HG03159 (cell line): ENCODE measurements at regions not wholly inside any gene's neighbourhood (a gene's known extent, or its start where the extent isn't known, plus 50 kb on each side); places are given as distances from the start of the nearest gene placed in this dataset.
A peak's percentile ranks its signal among the peaks of the same experiment; 100 is the strongest.

ENCODE experiments used
- ATAC-seq: cut with Tn5 transposase; IDR thresholded peaks from one replicate; pipeline ENCODE4 v1.9.1; 2021; ENCODE audit warnings: mild to moderate bottlenecking, moderate library complexity; ENCODE audit not compliant: unreplicated experiment

DNA sequence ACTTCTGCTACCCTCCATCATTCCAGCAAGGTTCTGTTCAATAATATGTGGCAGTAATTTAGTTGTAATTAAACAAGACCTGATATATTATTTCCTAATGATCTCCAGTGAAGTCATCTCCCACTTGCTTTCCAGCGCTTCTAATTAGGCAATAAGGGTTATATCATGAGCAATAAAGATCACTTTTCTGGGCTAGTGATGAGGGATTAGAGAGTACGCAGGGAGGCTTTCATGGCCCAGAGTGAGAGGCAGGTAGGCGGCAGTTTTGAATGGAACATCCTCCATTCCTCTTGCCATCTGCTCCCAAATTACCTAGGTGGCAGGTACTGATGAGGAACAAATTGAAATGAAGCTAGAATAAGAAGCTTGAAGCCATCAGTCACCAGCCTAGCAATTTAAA, 358.1 kb upstream of the SYT4 start:
- no peak for ATAC-seq

DNA sequence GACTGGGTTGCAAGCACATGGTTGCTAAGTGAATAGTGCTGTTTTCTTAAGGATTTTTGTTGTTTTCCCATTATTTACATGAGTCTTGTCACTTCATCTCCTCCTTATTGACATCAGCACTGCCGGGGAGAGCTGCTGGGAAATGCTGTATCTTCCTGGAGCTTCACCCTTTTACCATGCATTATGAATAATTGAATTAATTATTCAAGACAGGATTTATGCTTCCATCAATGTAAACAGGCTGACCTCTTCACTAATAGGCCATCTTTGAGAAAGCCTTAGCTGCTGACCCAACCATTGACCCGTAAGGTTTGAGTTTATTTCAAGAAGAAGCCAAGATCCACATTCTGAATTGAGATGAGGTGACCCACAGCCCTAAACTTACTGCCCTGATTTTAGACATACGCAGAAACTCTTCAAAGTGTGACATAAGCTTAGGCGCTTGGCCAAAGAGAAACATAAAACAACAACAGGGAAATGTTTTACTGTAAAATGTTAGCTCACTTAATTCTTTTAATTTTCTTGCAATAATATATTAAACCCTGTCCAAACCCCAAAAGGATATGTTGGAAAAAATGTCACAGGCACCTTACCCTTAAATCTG, 365.5 kb upstream of the SYT4 start:
- ATAC-seq: no peak

DNA sequence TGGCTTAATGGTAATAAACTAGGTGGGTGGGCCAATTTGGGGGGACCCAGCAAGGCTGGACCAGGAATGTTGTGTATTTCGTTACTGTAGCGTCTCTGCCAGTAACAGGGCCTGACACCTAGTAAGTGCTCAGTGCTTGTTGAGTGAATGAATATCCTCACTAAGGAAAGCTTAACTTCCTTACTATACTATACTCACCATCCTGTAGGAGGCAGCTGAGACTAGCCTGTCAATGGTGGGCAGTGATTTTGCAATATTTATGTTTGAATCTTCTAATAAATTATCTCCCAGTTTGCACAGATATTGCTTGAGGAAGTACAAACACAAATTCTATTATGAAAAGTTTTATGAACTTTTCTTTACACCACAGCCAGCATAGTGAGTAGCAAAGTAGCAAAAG, 370.7 kb upstream of the SYT4 start:
- ATAC-seq: no peak

DNA sequence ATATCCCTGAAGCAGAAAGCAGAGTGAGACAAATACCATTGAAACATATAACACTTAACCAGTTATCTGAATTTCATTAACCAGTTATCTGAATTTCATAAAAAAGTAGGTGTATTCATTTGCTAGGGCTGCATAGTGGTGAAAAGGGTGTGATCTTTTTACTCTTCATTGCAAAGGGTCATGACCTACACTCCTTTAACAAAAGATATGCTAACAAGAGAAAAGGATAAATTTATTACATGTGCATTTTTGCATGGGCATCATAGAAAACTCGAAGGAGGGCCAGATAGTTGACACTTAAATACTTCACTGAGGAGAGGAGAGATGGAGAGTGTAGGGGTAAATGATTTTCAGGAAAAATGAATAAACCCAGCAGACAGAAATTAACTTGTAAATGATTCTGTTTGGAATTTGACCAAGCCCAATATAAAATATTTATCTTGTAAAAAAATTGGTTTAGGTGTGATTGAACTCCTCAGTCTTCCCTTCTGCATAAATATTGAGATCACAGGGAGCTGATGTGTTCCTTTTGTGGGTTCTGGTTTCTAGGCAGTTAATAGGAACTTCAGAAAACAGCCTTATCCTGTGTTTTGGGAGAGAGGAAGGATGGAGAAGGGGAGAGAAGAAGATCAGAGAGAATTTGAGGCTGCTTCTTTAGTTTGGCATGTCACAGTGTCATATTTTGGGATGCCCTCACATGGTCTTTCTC, 372.5 kb upstream of the SYT4 start:
- no peak for ATAC-seq

DNA sequence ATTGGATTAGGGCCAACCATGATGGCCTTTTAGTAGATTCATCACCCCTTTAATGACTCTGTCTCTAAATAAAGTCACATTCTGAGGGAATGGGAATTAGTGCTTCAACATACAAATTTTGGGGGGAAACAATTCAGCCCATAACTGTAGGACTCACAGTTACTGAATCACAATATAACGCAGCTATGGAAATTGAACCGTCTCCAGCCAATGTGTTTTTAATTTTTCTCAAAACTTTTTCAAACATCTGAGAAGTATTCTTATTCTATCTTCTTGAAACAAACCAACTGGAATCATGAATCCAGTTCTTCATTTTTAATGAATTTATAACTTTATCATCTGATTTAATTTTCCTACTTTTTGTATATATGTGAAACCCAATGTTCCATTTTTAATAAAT, 373.1 kb upstream of the SYT4 start:
- ATAC-seq: no peak

DNA sequence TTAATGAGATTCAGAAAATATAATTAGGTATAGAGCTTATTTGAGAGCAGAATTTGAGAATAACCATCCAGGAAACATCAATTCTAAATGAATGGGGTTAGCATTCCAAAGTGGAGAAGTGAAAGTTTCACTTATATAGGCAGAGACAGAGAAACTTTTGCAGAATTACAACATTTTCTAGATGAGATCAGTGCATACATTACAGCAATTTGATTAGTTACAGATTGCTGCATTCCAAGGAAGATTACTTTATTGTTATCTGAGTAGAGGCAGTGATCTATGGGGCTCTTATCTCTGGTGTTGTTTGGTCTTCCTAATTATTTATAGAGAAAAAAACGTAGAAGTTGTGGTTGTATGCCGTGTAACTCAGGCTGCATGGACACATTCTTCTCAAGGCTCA, 373.8 kb upstream of the SYT4 start:
- ATAC-seq: no peak

DNA sequence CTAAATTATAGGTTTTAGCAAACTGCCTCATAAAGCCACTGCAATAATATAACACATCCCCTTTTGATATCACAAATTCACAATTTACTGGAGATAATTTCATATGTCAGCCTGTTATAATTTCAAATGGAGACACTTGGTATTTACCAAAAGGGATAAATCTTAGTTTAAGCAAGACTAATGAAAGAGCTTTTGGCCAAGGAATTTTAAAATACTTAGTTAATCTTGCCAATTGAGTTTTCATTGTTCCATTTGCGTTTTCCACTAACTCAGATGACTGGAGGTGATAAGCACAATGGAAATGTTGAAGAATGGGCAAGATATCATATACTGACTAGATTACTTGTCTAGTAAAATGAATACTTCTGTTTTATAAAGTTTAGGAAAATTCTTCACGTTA, 379.3 kb upstream of the SYT4 start:
- no peak for ATAC-seq

DNA sequence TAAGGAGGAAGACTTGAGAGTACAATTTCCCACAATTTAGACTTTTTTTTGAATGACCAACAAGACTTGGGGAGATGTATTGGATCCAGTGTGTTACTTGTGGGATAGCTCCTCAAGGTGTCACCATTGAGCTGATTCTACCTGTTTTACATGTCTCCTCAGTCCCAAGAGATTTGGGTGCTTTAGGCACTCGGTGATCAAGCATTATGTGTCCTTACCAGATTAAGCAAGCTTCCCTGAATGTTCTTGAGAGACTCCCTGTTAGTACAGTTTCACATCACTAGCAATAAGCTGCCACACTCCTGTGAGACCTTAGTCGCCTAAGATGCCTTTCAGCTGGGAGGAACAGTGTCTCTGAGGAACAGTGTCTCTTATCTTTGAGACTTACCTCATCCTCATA, 384.3 kb upstream of the SYT4 start:
- ATAC-seq: peak; percentile 78

DNA sequence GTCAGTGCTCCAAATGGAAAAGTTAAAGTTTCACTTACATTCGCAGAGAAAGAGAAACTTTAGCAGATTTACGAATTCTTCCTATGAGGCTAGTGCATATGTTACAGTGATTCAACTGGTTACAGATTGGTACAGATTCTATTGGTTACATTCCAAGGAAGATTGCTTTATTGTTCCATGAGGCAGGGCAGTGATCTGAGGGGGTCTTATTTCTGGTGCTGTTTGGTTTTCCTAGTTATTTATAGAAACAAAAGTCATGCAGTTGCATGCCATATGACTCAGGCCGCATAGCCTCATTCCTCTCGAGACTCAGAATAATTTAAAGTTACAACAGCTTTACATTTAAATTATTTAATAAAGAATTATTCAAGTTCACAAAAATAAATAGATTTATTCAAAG, 385.4 kb upstream of the SYT4 start:
- no peak for ATAC-seq

DNA sequence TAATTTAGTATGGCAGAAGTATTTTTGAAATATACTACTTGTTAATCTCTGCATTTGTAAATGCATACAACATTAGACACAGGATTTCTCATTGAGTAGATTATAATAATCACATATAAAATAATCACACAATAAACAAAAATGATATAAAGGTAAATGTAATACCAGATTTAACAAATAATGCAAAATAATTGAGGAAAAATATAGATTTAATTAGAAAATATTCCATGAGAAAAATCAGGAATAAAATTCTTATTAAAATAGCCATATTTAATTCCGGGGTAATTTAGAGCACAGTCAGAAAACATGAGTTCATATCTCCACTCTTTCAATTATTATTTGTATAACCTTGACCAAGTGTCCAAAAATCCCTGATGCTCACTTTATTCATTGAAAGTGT, 385.9 kb upstream of the SYT4 start:
- ATAC-seq: no peak

DNA sequence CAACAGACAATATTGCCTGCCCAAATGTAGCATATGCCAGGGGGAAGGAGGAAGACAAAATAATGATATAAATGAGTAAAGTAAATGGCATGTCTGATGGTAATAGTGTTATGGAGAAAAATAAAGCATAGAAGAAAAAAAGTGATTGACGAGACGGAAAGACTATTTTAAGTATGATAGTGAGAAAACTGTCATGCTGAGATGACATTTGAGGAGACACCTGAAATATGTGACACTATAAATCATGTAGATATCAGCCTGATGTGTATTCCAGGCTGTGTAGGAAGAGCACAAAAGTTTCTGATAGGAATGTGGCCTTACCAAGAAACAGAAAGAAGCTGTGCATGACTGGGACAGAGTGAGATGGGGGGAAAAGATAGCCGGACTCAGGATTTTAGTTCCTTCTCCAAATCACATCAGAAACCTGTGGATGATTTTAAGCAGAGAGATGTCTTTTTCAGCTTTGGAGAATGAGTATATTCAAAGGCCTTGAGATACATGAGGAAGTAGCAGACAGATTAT, 387.3 kb upstream of the SYT4 start:
- ATAC-seq: no peak

DNA sequence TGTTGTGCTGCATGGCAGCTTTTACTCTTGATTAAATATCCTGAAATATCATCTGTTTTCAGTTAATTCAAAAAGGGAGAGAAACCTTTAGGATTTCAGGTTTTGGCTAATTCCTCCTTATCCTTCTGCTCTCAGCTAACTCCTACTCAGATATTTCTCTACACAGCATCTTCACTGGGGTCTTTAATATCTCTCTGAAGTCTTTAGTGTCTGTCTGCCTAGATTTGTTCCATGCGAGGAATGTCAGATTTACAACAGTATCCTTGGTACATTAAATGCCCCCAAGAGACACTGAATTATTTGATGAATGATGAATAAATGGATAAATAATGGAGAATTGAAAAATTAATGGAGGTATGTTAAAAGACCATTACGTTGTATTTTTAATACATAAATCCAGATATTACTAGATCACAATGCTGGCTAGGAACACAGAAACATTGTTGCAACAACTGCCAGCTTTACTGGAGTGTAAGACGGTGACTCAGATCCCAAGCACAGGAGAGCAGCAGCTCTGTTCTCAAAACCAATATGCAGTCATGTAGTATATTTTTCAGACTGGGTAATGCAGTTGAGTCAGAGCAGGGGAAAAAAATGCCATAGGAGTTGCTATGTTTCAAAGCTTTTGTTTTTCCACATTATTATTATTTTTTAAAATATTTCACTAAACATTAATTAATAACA, 388.0 kb upstream of the SYT4 start:
- no peak for ATAC-seq

DNA sequence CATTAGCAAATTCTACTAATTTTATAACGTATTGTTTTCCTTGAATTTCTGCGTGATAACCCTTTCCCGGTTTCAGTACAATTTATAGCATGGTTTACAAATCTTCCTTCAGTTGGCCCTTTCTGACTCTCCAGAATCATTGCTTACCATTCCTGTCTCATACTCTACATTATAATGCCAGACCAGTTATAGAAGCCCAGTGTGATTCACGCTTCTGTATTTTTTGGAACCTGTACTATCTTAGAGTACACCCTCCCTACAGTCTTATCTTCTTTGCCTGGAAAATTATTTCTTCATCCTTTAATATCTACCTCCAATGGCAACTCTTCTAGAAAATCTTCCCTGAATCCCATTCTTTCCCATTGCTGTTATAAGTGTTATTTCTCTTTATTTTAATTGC, 391.6 kb upstream of the SYT4 start:
- ATAC-seq: no peak

DNA sequence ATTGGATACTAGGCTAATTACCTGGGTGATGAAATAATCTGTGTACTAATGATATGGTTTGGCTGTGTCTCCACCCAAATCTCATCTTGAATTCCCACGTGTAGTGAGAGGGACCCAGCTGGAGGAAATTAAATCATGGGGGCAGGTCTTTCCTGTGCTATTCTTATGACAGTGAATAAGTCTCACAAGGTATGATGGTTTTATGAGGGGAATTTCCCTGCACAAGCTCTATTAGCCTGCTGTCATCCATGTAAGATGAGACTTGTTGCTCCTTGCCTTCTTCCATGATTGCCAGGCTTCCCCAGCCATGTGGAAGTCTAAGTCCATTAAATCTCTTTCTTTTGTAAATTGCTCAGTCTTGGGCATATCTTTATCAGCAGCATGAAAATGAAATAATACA, 394.1 kb upstream of the SYT4 start:
- no peak for ATAC-seq

DNA sequence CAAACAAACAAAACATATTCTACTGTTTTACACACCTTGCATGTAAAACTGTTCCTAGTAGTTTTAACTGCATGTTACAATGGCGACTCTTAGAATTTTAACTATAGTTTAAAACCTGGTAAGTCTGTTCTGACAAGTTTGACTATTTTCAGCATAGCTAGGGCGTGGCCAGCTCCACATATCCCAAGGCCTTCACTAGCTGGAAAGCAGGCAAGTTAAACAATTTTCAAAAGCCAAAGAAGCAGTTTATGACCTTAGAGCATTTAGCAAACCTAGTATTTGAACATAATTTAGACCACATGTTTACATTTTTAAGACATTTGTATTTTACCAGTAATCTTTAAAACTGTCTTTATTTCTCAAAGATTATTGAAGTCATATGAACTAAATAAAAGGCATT, 402.8 kb upstream of the SYT4 start:
- no peak for ATAC-seq

DNA sequence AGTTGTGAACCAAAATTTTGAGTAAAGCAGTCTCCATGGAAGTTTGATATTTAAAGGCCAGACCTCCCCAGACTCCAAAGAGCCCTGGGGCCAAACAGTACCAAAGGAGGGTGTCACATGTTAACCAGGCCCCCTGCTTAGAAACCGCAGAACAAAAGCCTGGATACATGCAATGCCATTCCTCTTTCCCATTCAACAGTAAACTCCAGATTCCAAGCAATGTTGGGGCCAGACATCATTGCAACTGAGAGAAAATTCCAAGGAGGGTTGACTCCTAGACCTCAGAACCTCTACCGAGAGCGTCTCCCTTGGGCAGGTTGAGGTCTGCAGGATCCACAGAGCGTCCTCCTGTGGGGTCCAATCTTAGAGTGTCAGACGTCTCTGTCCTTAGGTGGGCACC, 404.4 kb upstream of the SYT4 start:
- no peak for ATAC-seq

DNA sequence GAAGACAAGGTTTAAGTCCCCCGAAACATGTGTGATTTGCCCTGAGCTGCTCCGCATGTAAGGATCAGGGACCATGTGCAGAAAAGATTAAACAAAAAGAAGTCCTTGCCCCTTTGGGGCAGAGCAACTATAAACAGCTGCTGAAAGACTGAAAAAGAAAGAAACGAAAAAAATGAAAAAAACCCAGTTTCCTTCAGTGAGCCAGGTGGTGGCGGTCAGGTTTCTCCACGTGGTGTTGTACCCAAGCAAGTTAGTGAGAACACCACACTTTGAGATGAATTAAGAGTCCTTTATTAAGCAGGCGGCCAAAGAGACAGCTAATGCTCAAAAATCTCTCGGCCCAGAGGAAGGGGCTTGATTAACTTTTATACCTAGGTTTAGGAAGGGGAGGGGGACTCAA, 404.9 kb upstream of the SYT4 start:
- no peak for ATAC-seq

DNA sequence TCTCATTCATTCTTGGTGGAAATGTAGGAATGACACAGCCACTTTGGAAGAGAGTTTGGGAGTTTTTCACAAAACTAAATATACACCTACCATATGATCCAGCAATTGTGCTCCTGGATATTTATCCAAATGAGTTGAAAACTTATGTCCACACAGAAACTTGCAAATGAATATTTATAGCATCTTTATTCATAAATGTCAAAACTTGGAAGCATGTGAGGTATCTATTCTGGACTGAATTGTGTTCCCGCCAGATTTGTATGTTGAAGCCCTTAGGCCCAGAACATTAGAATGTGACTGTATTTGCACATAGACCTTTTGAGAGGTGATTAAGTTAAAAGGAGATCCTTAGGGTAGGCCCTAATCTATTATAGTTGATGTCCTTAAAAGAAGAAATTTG, 409.4 kb upstream of the SYT4 start:
- ATAC-seq: no peak

DNA sequence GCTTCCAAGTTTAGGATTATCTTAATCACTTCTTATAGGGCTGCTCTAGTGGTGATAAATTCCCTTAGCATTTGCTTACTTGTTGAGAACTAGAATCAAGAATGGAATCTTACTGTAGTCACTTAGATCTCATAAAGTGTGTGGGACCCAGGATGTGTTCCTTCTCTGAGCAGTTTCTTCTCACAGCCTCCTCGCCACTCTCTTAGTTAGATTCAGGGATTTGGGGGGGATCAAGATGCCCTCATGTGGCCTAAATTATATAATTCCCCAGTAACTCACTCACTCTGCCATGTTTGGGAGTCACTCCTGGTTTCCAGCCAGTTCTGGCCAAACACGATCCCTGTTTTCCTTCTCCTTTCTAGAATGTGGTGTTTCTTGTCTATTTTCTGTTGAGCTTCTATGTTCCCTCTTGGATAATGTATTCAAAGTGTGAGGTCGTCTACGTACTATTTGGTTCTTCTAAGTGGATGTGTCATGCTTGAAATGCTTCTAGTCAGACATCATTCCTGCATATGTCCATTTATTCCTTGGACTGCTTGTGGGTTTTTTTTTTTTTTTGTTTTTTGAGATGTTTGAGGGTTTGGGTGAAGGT, 414.9 kb upstream of the SYT4 start:
- ATAC-seq: no peak

DNA sequence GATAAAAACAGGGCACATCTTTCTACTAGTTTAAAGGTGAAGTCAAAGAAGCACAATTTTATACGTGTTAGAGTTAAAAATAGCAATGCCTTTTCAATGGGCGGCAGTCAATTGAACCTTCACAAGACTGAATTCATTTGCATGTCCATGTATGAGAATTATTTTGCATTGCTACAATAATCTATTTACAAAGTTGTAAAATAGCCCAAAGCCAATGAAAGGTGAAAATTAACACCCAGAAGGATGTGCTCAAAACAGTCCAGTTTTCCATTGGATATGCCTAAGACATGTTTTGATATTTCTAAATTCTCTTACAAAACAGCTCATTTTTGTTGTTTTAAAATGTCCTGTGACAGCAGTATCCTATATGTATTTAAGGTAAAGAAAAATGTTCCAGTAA, 425.1 kb upstream of the SYT4 start:
- no peak for ATAC-seq

DNA sequence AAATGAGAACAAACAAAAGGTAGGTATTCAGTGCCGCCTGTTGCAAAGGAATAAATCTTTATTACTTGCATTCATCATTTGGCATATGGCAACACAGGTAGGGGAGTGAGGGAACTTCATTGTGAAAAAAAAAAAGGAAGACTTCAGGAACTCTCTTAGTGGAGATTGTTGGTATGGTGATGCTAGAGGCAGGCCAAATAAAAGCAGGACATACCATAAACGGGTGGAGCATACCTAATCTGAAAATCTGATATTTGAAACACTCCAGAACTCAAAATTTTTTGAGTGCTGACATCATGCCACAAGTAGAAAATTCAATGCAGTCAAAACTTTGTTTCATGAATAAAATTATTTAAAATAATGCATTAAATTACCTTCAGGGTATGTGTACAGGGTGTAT, 425.8 kb upstream of the SYT4 start:
- ATAC-seq: no peak

DNA sequence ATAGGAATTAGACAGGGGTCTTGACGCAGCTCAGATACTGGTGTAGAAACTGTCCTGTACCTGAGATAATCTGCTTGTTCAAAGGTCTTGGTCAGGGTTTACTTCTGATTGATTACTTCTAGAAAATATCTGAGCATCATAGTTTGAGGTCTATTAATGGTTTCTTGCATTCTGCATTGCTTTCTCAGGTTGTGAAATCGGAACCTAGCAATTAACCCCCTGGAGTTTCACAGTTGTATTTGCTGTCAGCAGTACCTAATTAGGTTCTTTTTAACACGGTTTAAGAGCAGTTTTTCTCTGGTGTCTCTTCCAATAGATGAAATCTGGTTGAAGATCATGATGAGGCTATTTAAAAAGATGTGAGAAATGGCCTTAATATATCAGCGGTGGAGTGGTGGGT, 428.6 kb upstream of the SYT4 start:
- no peak for ATAC-seq
